ENCODE measurements at regions not wholly inside any gene's neighbourhood (a gene's known extent, or its start where the extent isn't known, plus 50 kb on each side); places are given as distances from the start of the nearest gene placed in this dataset.
"Not testable (repeated sequence)": the region's sequence is repeated elsewhere in the genome, so short reads cannot be mapped to it uniquely, and the experiment has no call there.

DNA sequence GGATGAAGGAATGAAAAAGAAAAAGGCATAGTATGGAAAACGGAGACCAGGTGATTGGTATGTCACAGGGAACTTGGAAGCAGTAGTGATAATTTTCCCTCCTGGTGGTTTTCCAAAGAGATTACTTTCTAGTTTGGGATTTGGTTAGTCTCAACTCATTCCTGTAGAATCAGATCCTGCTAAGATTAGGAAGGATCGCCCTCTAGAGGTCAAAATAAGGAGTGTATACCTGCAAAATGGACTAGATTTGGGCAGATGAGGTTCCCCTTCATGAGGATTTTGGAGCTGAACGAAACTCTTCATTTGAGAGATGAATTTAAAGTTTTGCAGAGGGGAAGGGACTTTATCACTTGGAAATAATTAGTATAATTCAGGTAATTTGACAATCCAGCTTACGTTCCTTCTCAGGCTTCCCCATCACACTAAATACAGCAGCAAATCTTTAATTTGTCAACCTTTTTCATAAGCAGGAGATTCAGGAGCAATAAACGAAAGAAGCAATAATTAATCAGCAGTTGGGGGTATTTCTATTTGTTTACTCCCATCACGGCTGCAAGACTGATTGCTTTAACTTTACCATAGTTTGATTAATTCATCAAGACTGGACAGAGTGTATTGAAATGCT is 65.2 kb downstream of the CCDC195 start:
- DNase-seq, result peak; percentile 60

DNA sequence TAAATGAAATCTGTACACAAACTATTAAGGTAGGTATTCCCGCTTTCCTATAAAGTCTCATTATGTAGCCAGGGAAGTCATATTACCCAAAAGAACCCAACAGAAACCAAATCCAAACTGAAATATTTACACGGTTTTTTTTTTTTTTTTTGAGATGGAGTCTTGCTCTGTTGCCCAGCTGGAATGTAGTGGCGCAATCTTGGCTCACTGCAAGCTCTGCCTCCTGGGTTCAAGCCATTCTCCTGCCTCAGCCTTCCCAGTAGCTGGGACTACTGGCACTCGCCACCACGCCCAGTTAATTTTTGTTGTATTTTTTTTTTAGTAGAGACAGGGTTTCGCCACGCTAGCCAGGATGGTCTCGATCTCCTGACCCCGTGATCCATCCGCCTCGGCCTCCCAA is 62.5 kb upstream of the CUL3 start:
- not testable (repeated sequence) for DNase-seq

DNA sequence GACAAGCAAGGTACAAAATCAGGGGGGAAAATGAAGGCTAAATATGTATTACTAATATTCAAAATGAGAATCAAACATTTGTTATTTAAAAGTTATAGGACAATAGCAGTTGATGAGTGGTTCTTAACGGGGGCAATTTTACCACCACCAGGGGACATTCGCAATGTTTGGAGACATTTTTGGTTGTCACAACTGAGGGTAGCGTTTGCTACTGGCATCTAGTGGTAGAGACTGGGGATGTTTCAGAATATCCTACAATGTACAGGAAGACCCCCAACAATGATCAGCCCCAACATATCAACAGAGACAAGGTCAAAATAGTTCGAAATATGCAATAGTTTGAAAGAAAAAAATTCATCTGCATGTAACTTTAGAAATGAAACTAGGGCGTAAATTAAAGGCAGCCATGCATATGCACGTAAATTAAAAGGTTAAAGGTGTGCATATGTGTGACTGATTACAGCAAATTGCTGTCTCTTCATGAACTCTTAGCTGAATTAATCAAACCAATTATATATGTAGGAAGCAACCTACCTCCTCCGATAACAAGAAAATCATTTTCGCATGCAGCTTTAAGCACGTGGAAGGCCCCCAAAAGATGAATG is 61.2 kb upstream of the CUL3 start:
- DNase-seq, result no peak

DNA sequence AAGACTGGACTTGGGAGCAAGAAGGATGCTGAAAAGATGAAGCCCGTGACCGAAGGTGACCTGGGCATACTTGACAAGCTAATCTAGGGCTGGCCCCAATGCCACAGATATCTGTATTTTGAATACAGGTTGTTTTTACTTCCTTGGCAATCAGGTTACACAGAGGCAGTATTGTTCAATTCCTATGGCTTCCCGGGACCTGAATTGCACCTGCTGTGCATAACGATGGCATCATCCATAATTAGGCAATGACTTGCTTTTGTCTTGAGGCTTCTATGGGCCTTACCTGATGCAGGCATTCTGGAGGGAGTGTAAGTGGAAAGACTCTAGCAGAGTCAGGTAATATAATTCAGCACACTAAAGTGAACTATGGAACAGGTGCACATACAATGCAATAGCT is 60.6 kb upstream of the CUL3 start:
- DNase-seq, result no peak

DNA sequence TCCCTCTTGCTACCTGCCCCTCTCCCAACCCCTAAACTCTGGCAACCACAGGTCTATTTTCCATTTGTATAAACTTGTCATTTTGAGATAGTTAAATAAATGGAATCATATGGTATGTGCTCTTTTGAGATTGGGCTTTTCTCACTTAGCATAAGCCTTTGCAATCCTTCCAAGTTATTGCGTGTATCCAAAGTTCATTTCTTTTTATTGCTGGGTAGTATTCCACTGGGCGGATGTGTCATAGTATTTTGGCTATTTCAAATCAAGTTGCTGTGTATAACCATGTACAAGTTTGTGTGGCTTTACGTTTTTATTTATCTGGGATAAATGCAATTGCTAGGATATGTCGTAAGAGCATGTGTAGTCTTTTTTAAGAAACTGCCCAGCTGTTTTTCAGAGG is 55.5 kb upstream of the CUL3 start:
- DNase-seq, result no peak

DNA sequence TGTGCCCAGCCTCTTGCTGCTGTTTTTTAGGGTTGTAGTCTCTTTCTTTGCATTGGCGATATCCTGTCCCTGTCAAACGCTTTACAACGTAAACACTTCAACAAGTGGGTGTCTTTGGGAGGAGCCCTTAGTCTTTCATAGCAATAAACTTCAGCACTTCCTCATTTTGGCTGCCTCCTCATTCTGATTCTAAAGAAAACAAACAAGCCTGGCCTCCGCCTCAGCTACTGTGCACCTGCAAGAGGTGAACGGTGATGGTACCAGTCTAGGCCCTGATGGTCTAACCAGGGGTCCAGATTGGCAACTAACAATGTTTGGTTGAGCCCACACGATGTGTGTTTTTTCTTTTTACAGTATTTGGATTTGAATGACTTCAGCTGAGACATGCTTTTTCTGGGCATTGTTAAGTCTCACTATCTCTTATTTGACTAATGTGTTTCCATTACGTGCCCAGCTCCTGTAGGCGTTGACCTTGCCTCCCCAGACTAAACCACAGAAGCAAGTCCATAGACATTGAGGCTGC is 53.2 kb upstream of the CUL3 start:
- DNase-seq, result no peak
